ENCODE measurements at regions not wholly inside any gene's neighbourhood (a gene's known extent, or its start where the extent isn't known, plus 50 kb on each side); places are given as distances from the start of the nearest gene placed in this dataset.

GRCh38 chr2:45256867-45257641 is 247.8 kb upstream of the SIX2 start:
- TF ChIP-seq CTCF (IDR thresholded peaks at IDR 0.05) = no peak
- TF ChIP-seq POLR2A (IDR thresholded peaks at IDR 0.05) = no peak
